GM21381 (cell line): ENCODE measurements at regions not wholly inside any gene's neighbourhood (a gene's known extent, or its start where the extent isn't known, plus 50 kb on each side); places are given as distances from the start of the nearest gene placed in this dataset.

Source experiments
- ATAC-seq: cut with Tn5 transposase; IDR thresholded peaks from one replicate; pipeline ENCODE4 v1.9.1; 2021; ENCODE audit warnings: mild to moderate bottlenecking, moderate library complexity; ENCODE audit not compliant: unreplicated experiment

DNA sequence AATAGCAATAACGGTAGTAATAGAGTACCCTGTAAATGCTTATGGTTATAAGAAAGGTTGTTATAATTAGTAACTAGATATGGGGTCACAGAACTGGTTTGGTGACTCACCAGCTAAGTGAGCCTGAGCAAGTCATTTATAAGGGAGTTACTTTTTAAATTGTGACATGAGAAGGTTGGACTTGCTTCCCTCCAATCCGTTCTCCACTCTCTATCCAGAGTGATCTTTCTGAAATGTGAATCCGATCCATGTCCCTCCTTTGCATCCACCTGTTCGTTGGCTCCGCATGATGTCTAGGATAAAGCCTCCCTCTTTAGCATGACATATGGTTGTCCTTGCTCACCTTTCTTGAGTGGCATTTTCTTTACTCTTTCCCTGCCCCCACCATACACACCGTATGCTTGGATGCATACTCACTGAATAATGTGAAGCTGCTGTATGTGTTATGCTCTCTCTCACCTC, 83.1 kb downstream of the CDC42EP3 start:
- no peak for ATAC-seq

DNA sequence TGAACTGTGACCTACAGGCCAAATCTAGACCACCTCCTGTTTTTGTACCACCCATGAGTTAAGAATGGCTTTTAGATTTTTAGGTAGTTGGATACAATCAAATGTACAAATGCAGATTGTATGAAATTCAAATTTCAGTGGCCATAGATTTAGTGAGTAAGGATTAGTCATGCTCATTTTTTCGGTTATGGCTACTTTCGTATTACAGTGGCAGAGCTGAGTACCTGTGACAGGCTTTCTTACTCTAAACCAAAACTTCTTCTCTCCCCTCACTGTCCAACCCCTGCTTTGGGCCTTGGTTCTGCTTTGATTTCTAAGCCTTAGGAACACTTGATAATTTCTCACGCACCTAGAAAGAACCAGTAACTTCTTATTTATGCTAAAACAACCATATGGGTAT, 82.1 kb downstream of the CDC42EP3 start:
- ATAC-seq: no peak

DNA sequence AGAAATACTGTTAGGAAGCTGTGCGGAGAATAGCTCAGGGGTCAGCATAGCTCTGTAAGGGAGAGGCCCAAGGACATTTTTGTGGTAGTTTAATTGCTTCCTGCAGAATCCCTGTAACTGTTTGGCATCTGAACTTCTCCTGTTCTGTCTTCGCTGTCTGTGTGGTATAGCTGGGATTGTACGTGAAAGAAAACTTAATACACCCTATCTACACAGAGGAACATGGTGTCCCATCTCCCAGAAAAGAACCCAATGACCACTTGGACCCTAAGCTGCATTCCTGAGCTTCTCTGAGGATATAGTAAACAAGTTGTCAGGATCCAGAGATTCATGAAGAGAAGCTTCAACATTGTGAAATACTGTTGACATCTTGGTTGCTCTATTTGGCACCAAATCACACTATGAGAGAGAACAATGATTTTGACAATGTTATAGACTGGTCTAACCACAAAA, 81.3 kb downstream of the CDC42EP3 start:
- ATAC-seq: no peak
